GM18502 (cell line): ENCODE measurements at regions not wholly inside any gene's neighbourhood (a gene's known extent, or its start where the extent isn't known, plus 50 kb on each side); places are given as distances from the start of the nearest gene placed in this dataset.

Experiments
- ATAC-seq: cut with Tn5 transposase; IDR thresholded peaks from one replicate; pipeline ENCODE4 v1.9.1; 2021; ENCODE audit warnings: mild to moderate bottlenecking; ENCODE audit not compliant: unreplicated experiment, poor library complexity

GRCh38 chr15:96023081-96023480 lies 307.4 kb upstream of the NR2F2 start:
- ATAC-seq = no peak

GRCh38 chr15:96027501-96027900 lies 303.0 kb upstream of the NR2F2 start:
- no peak for ATAC-seq

- no peak for ATAC-seq
Observed at GRCh38 chr15:96028620-96029019, 301.9 kb upstream of the NR2F2 start.

GRCh38 chr15:96029172-96029571 lies 301.3 kb upstream of the NR2F2 start:
- ATAC-seq = no peak

GRCh38 chr15:96031426-96032110 lies 298.9 kb upstream of the NR2F2 start:
- peak; percentile 79 for ATAC-seq

GRCh38 chr15:96035091-96035490 lies 295.4 kb upstream of the NR2F2 start:
- no peak for ATAC-seq

GRCh38 chr15:96035635-96036034 lies 294.9 kb upstream of the NR2F2 start:
- no peak for ATAC-seq

- ATAC-seq = peak; percentile 75
Observed at GRCh38 chr15:96037584-96037983, 292.9 kb upstream of the NR2F2 start.

GRCh38 chr15:96038131-96038530 lies 292.4 kb upstream of the NR2F2 start:
- no peak for ATAC-seq

GRCh38 chr15:96038650-96039049 lies 291.9 kb upstream of the NR2F2 start:
- ATAC-seq = peak; percentile 48

- no peak for ATAC-seq
Observed at GRCh38 chr15:96041982-96042733, 288.3 kb upstream of the NR2F2 start.

- ATAC-seq = peak; percentile 91
Observed at GRCh38 chr15:96042734-96043224, 287.7 kb upstream of the NR2F2 start.

- no peak for ATAC-seq
Observed at GRCh38 chr15:96043591-96044171, 286.8 kb upstream of the NR2F2 start.

- ATAC-seq = no peak
Observed at GRCh38 chr15:96046620-96047240, 283.8 kb upstream of the NR2F2 start.

GRCh38 chr15:96047255-96047931 lies 283.1 kb upstream of the NR2F2 start:
- no peak for ATAC-seq

GRCh38 chr15:96049323-96049722 lies 281.2 kb upstream of the NR2F2 start:
- no peak for ATAC-seq

- ATAC-seq = no peak
Observed at GRCh38 chr15:96049766-96050165, 280.7 kb upstream of the NR2F2 start.

GRCh38 chr15:96051598-96051997 lies 278.9 kb upstream of the NR2F2 start:
- ATAC-seq = no peak

- no peak for ATAC-seq
Observed at GRCh38 chr15:96052154-96052553, 278.3 kb upstream of the NR2F2 start.

GRCh38 chr15:96052572-96053030 lies 277.9 kb upstream of the NR2F2 start:
- ATAC-seq = peak; percentile 34
